Stimulated activated effector memory CD8-positive, alpha-beta T cell treated with anti-CD3 and anti-CD28 coated beads, Interleukin-12 subunit alpha, Interleukin-12 subunit beta, amount 100 ng/mL, for 72 hours (primary cell): ENCODE measurements at regions not wholly inside any gene's neighbourhood (a gene's known extent, or its start where the extent isn't known, plus 50 kb on each side); places are given as distances from the start of the nearest gene placed in this dataset.

Experiments used
- ATAC-seq: fragments of 150-1000 bp; cut with Tn5 transposase; 2 replicates; pipeline ENCODE4 v1.10.0; 2021
- DNase-seq, 2 donors: peaks; one replicate each; pipeline ENCODE4 v3.0.0; 2021 to 2022; ENCODE audit warnings: low spot score in 2 of 2
- H3K27ac Mint-ChIP-seq: one replicate; pipeline ENCODE4 v1.8.0; 2022; ENCODE audit warnings: mild to moderate bottlenecking, mixed read lengths
- H3K36me3 Mint-ChIP-seq: one replicate; pipeline ENCODE4 v1.8.0; 2022; ENCODE audit warnings: mild to moderate bottlenecking, mixed read lengths
- H3K4me1 Mint-ChIP-seq: one replicate; pipeline ENCODE4 v1.8.0; 2022; ENCODE audit warnings: mixed read lengths
- H3K4me3 Mint-ChIP-seq: one replicate; pipeline ENCODE4 v1.8.0; 2022; ENCODE audit warnings: mild to moderate bottlenecking, mixed read lengths
- H3K9me3 Mint-ChIP-seq: one replicate; pipeline ENCODE4 v1.8.0; 2022; ENCODE audit warnings: mixed read lengths

- Mint-ChIP-seq H3K4me1 (no peaks in the 10 kb centered on the region), H3K9me3 (no peaks in the 10 kb centered on the region), H3K36me3 (no peaks in the 10 kb centered on the region), H3K4me3 (no peak overlapping the region), H3K27ac (no peak overlapping the region)
- DNase-seq (no peak), ATAC-seq (no peak)
Measured at GRCh38 chr1:94654919-94655318, 113.4 kb upstream of the F3 start.

- no peak for DNase-seq
- H3K4me1 Mint-ChIP-seq: no peaks in the 10 kb centered on the region
- H3K9me3 Mint-ChIP-seq: no peaks in the 10 kb centered on the region
- no peak overlapping the region for H3K4me3 Mint-ChIP-seq
- no peaks in the 10 kb centered on the region for H3K36me3 Mint-ChIP-seq
- no peak for ATAC-seq
- H3K27ac Mint-ChIP-seq: no peak overlapping the region
Measured at GRCh38 chr1:94654459-94654858, 112.9 kb upstream of the F3 start.

GRCh38 chr1:94654031-94654430, 112.5 kb upstream of the F3 start:
- no peak for ATAC-seq
- H3K9me3 Mint-ChIP-seq: no peaks in the 10 kb centered on the region
- no peaks in the 10 kb centered on the region for H3K4me1 Mint-ChIP-seq
- H3K27ac Mint-ChIP-seq: no peak overlapping the region
- no peak overlapping the region for H3K4me3 Mint-ChIP-seq
- H3K36me3 Mint-ChIP-seq: no peaks in the 10 kb centered on the region
- no peak for DNase-seq

- H3K4me3 Mint-ChIP-seq: no peak overlapping the region
- ATAC-seq (no peak), DNase-seq (no peak)
- H3K27ac Mint-ChIP-seq: no peak overlapping the region
- H3K4me1 Mint-ChIP-seq: no peaks in the 10 kb centered on the region
- H3K36me3 Mint-ChIP-seq: no peaks in the 10 kb centered on the region
- no peaks in the 10 kb centered on the region for H3K9me3 Mint-ChIP-seq
Measured at GRCh38 chr1:94653454-94653853, 111.9 kb upstream of the F3 start.

- H3K36me3 Mint-ChIP-seq: no peaks in the 10 kb centered on the region
- H3K9me3 Mint-ChIP-seq: no peaks in the 10 kb centered on the region
- H3K4me1 Mint-ChIP-seq: no peaks in the 10 kb centered on the region
- ATAC-seq: no peak
- no peak overlapping the region for H3K27ac Mint-ChIP-seq
- H3K4me3 Mint-ChIP-seq: no peak overlapping the region
- DNase-seq: no peak
Measured at GRCh38 chr1:94651076-94651475, 109.5 kb upstream of the F3 start.

- DNase-seq (no peak), ATAC-seq (no peak)
- H3K4me1 Mint-ChIP-seq: no peaks in the 10 kb centered on the region
- H3K9me3 Mint-ChIP-seq: no peaks in the 10 kb centered on the region
- H3K27ac Mint-ChIP-seq: no peak overlapping the region
- no peaks in the 10 kb centered on the region for H3K36me3 Mint-ChIP-seq
- H3K4me3 Mint-ChIP-seq: no peak overlapping the region
Measured at GRCh38 chr1:94650301-94650700, 108.7 kb upstream of the F3 start.

- Mint-ChIP-seq H3K9me3 (no peaks in the 10 kb centered on the region), H3K4me3 (no peak overlapping the region), H3K4me1 (no peaks in the 10 kb centered on the region), H3K36me3 (no peaks in the 10 kb centered on the region), H3K27ac (no peak overlapping the region)
- no peak for ATAC-seq
- DNase-seq: no peak
Measured at GRCh38 chr1:94648225-94649007, 106.9 kb upstream of the F3 start.

- Mint-ChIP-seq H3K4me3 (no peak overlapping the region), H3K4me1 (no peaks in the 10 kb centered on the region), H3K9me3 (no peaks in the 10 kb centered on the region), H3K27ac (no peak overlapping the region), H3K36me3 (no peaks in the 10 kb centered on the region)
- DNase-seq (no peak), ATAC-seq (no peak)
Measured at GRCh38 chr1:94646786-94647555, 105.4 kb upstream of the F3 start.

GRCh38 chr1:94646141-94646643, 104.6 kb upstream of the F3 start:
- Mint-ChIP-seq H3K36me3 (no peaks in the 10 kb centered on the region), H3K4me3 (no peak overlapping the region), H3K27ac (no peak overlapping the region), H3K4me1 (no peaks in the 10 kb centered on the region), H3K9me3 (no peaks in the 10 kb centered on the region)
- DNase-seq: no peak
- ATAC-seq: no peak

- Mint-ChIP-seq H3K4me3 (no peak overlapping the region), H3K9me3 (no peaks in the 10 kb centered on the region), H3K27ac (no peak overlapping the region), H3K36me3 (no peaks in the 10 kb centered on the region), H3K4me1 (no peaks in the 10 kb centered on the region)
- DNase-seq (no peak), ATAC-seq (no peak)
Measured at GRCh38 chr1:94644352-94644751, 102.8 kb upstream of the F3 start.

- H3K27ac Mint-ChIP-seq: no peak overlapping the region
- ATAC-seq: peak; percentile 17
- H3K4me1 Mint-ChIP-seq: no peaks in the 10 kb centered on the region
- no peaks in the 10 kb centered on the region for H3K9me3 Mint-ChIP-seq
- no peak overlapping the region for H3K4me3 Mint-ChIP-seq
- DNase-seq: peak in 1 of 2 donors; percentile 28
- H3K36me3 Mint-ChIP-seq: no peaks in the 10 kb centered on the region
Measured at GRCh38 chr1:94643819-94644218, 102.3 kb upstream of the F3 start.

GRCh38 chr1:94642617-94643321, 101.2 kb upstream of the F3 start:
- ATAC-seq: no peak
- Mint-ChIP-seq H3K4me1 (no peaks in the 10 kb centered on the region), H3K9me3 (no peaks in the 10 kb centered on the region)

GRCh38 chr1:94641990-94642389, 100.4 kb upstream of the F3 start:
- Mint-ChIP-seq H3K4me3 (no peak overlapping the region), H3K4me1 (no peaks in the 10 kb centered on the region), H3K27ac (no peak overlapping the region), H3K36me3 (no peaks in the 10 kb centered on the region), H3K9me3 (no peaks in the 10 kb centered on the region)
- ATAC-seq (no peak), DNase-seq (peak in 1 of 2 donors; percentile 10)

More at GRCh38 chr1:94642617-94643321, 101.2 kb upstream of the F3 start:
- DNase-seq: peak in 1 of 2 donors; percentile 25
- Mint-ChIP-seq H3K36me3 (no peaks in the 10 kb centered on the region), H3K27ac (no peak overlapping the region), H3K4me3 (no peak overlapping the region)

GRCh38 chr1:94640125-94640524, 98.6 kb upstream of the F3 start:
- no peaks in the 10 kb centered on the region for H3K36me3 Mint-ChIP-seq
- no peaks in the 10 kb centered on the region for H3K9me3 Mint-ChIP-seq
- no peak overlapping the region for H3K4me3 Mint-ChIP-seq
- DNase-seq (no peak), ATAC-seq (no peak)
- H3K4me1 Mint-ChIP-seq: no peaks in the 10 kb centered on the region
- no peak overlapping the region for H3K27ac Mint-ChIP-seq

GRCh38 chr1:94637121-94637520, 95.6 kb upstream of the F3 start:
- DNase-seq: no peak
- Mint-ChIP-seq H3K27ac (no peak overlapping the region), H3K9me3 (no peaks in the 10 kb centered on the region), H3K4me3 (no peak overlapping the region), H3K36me3 (no peaks in the 10 kb centered on the region), H3K4me1 (no peaks in the 10 kb centered on the region)
- no peak for ATAC-seq
